GM21576 (cell line): ENCODE measurements at regions not wholly inside any gene's neighbourhood (a gene's known extent, or its start where the extent isn't known, plus 50 kb on each side); places are given as distances from the start of the nearest gene placed in this dataset.

ENCODE experiments used
- ATAC-seq: cut with Tn5 transposase; IDR thresholded peaks from one replicate; pipeline ENCODE4 v1.9.1; 2021; ENCODE audit warnings: mild to moderate bottlenecking, moderate library complexity; ENCODE audit not compliant: unreplicated experiment

DNA sequence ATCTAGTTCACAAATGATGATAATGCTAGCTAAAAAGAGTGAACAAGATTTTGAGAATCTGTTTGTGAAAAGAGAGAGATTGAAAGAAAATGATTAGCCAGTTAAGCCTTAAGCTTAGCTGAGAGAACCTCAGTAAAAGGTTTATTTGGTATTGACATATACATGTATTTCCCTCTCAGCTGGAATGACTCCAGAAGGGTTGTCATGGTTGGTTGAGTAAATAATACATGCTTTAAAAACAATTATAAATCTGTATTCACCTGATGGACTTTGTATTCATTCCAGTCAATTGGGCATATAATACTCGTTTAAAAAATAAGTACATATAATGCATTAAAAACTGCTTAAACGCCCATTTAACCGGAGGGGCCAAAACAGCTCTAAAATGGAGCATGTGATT lies 181.4 kb downstream of the GRB14 start:
- ATAC-seq = no peak

DNA sequence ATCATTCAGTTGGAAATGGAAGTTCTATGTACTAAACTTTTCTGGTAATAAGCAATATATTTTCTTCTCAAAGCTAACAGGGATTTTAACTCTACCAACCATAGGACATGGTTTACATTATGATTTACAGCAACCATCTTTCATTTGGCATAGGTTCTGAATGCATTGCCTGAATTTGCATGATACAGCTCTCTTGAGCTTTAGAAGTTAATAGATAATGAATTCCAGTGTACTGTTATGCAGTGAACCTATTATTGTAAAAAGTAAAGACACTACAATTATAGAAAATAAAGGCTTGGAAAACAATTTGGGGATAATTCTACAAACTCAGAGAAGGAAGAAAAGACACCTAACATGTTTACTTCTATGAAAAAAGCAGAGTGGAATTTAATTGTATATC lies 182.0 kb downstream of the GRB14 start:
- ATAC-seq = no peak

- ATAC-seq = no peak
Observed at GRCh38 chr2:164438490-164439205, 182.6 kb downstream of the GRB14 start.

DNA sequence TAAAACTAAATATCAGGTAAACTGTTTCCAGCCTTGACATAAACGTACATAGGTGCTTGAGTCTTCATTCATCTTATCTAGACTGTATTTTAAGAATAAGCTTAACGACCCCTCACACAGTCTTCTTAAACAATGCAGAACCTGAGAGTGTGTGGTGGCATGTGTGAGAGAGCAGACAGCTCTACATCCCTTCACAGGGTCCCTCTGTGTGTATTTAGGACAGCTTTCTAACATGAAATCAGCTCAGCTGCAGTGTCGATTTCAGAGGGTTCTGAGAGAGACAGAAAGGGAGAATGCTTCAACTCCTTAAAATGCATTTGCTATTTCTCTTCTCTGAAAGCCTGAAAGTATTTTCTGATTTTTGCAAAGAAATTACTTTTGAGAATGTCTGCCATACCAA lies 185.2 kb downstream of the GRB14 start:
- no peak for ATAC-seq

DNA sequence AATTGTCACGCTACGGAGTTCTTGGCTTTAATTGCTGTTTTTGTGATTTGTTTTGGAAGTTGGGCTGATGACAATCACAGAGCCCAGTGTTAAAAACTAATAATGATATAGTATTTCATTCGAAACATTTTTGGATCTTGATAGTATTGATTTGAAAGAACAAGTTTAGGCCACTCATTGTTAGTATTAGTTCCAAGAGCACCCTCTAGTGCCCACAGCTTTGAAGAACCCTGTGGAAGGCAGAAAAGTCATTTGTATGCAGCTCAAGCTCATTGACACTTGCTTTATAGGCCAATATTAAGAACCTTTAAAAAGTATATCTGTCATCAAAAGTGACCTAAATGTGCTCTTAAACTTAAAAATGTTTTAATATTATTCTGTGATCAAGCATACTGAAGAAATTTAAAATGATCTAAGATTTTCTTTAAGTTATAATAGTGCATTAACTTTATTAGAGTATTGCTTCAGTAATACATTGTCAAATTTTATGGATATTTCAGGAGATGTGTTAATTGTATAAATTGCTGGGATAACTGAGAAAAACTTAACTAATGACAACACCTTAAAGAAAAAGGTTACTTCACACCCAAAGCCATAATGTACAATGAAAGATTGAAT lies 191.0 kb downstream of the GRB14 start:
- no peak for ATAC-seq

DNA sequence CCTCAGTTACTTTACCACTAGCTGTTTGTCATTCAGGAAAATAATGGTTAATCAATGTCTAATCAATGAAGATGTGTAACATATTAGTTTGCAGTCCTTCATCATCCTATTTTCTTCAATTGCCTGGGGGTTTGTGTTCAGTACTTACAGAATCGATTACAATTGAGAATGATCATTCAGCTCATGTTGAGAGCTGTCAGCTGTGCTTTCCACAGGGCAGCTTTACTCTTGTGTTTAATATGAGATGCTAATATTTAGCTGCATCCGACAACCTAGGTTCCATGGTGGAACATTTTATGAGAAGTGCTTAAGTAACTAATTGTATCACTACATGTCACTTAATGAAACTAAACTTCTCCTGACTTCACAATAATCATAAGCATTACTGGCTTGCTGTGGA lies 191.9 kb downstream of the GRB14 start:
- ATAC-seq = no peak

GRCh38 chr2:164427111-164427510 lies 194.2 kb downstream of the GRB14 start:
- no peak for ATAC-seq

- no peak for ATAC-seq
Observed at GRCh38 chr2:164420787-164421186, 200.5 kb downstream of the GRB14 start.

- no peak for ATAC-seq
Observed at GRCh38 chr2:164412831-164413230, 208.5 kb downstream of the GRB14 start.

DNA sequence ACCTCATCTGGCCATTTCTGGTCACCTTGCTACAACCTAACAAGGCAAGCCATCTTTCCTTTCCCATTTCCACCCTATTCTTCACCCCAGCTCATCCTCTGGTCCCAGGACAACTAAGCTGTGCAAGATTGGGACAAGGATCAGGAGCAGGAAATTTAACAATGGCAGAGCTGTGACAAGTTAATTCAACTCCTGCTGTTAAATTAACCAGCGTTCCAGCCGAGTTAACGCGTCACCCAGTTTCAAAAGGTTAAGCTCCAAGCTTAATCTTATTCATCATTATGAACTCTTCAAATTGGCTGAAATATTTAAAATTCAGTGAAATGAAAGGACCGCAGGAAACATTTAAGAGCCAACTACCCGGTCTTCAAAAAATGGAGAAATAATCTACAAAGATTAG lies 231.9 kb downstream of the GRB14 start:
- ATAC-seq = no peak

DNA sequence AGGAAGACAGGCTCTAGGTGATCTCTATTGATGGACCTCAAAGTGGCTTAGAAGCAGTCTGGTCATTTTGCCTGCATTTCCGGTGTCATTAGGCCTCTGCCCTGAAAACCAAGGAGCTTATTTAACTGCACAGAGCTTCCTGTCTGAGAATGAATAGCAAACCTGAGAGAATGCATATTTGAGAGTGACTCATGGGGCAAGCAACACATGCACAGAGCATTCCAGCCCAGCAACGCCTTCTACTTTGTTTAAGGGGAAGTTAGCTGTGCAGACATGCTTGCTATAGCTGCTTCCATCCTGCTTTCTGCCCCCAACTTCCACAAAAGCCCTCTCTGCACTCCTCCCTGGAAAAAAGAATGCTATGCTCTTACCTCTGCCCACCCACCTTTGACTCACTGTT lies 232.8 kb downstream of the GRB14 start:
- ATAC-seq = peak; percentile 75

GRCh38 chr2:164386231-164386630 lies 235.1 kb downstream of the GRB14 start:
- ATAC-seq = no peak

DNA sequence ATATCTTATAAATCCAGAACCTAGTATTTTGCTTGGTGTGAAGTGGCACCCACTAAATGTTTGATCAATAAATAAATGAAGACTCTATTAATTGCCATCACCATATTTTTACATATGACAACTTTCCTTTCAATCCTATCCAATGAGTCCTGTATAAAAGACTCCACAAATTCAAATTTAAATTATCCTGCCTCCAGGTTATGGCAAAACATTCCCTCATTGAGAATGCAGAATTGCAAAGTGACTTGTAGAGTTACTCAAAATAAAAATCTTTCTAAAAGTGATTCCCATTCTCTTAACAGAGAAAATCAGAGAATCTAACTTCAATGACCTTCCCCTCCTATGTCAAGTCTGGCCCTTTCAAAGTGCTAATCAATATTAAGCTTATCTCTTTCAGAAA lies 236.8 kb downstream of the GRB14 start:
- ATAC-seq = no peak

GRCh38 chr2:164371916-164372315 lies 249.4 kb downstream of the GRB14 start:
- ATAC-seq = no peak

GRCh38 chr2:164369366-164369765 lies 251.9 kb downstream of the GRB14 start:
- ATAC-seq = no peak

DNA sequence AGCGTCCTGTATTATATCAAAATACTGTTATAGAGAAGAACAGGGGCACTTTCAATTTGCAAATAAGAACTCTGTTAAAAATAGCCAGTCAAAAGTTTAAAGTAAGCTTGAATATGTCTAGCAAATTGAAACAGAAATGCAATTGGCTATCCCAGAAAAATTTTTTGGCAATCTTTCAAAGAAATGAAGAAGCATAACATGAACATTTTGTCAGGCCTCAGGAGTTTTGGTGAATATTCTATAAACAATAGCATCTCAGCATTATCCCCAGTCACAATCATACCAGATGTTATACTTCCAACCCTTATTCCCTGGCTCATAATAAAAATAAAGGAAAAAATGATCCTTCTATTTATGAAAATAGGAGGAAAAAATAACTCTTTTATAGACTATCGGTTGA lies 252.4 kb downstream of the GRB14 start:
- ATAC-seq = no peak

DNA sequence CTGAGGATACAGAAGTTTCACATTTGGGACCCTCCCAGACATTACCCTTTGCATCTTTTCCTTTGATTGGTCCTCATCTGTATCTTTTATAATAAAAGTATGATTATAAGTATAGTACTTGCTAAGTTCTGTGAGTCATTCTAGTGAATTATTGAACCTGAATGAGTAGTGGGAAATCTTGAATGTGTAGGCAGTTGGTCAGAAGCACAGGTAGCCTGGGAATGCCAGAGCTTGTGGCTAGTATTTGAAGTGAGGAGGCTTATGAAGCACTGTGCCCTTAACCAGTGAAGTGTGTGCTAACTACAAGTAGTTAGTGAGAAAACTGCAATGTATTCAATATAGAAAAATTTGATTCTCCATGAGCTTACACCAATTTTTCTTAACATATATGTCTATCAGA lies 257.6 kb downstream of the GRB14 start:
- no peak for ATAC-seq

- ATAC-seq = no peak
Observed at GRCh38 chr2:164351536-164351935, 269.7 kb downstream of the GRB14 start.

DNA sequence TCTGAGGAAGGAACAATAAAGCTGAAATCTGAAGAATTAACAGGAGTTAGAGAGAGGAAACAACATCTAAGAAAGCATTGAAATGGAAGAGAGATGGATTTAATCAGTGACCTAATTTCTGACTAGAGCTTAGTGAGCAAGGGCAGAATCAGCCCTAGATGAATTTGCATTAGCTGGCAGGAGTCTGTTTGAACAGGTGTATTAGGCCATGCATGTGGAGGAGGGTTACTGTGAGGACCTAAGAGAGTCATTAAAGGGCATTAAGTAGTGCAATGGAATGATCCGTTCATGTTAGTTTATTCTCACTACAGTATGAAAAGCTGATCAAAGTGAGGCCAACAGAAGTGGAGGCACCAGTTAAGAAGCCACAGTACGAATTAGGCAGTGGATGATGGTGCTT lies 285.3 kb downstream of the GRB14 start:
- ATAC-seq = no peak

DNA sequence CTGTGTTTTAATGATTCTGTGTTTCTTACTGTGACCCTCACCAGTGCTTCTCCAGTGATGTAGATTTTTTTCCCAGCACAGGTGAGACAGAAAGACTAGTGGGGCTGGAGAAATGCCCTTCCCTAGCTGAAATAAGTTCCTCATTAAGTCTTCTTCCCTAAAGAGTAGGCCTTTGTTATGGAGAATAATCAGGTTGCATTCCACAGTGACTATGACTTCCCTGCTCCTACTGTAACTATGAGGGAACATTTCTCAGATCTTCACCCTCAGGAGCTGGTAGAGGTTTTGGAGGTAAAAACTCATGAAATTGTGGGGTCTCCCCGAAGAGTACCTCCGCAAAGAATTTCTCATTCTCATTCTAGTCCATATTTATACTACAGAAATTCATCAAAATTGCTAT lies 286.2 kb downstream of the GRB14 start:
- ATAC-seq = no peak

DNA sequence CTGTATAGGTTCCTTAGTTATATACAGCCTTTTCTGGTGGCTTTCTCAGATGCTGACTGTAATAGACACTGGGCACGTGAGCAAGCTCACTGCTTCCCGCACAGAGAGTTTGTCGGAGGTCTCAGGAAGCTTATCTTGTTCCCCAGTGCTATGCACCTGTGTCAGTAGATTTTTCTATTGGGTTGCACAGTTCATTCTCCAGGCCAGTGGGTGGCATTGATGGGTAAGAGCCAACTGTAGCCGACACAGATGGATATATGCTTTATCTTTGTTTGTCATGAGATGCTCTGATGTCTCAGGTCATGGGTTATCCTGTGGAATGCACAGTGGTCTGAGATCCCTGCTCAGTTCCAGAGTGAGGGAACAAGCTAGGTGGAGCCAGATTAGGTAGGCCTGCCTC lies 293.0 kb downstream of the GRB14 start:
- ATAC-seq = no peak

GRCh38 chr2:164323978-164324377 lies 297.3 kb downstream of the GRB14 start:
- no peak for ATAC-seq

GRCh38 chr2:164314148-164314547 lies 307.1 kb downstream of the GRB14 start:
- ATAC-seq = no peak
